Left renal pelvis (tissue), 4 donors: ENCODE measurements at regions not wholly inside any gene's neighbourhood (a gene's known extent, or its start where the extent isn't known, plus 50 kb on each side); places are given as distances from the start of the nearest gene placed in this dataset.
A peak's percentile ranks its signal among the peaks of the same experiment; 100 is the strongest.

Source experiments
- DNase-seq, 4 donors: peaks; one replicate each; pipeline ENCODE4 v3.0.0-alpha.2; 2013; ENCODE audit warnings: low read depth in 4 of 4, low spot score in 3 of 4

DNA sequence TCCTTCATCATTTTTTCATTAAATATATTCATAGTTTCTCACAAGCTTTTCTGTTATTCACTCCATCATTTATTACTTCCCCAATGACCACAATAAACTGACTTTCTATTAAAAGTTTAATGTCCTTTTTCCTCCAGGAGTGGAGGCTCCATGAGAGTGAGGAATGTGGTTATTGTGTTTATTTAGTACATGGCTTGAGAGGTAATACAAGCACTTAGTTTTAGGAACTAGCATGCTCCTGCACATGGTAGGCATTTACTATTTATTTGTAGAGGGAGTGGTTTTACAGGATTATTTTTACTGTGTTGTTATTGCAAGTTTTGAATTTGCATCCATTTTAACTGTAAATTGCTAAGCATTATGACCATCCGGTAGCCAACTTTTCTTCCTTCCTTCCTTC, 412.9 kb upstream of the SUCLG2 start:
- no peak for DNase-seq

DNA sequence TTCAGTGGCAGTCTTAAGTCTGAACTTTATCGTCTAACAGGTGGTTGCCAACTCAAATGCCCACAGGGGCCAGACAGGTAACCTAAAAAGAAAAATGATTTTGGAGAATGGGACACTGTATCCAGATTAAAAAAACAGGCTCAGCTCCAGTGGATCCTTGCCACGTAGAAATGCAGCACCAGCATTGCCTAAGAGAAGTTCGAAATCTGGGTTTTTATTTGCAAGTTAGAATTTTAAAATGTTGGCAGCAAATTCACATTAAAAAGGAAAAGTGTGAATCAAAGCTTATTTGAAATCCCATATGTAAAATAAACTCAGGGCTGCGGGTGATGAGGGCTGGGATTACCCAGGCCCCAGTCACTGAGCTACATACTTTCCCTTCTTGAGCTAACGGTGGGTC, 408.5 kb upstream of the SUCLG2 start:
- DNase-seq = no peak

DNA sequence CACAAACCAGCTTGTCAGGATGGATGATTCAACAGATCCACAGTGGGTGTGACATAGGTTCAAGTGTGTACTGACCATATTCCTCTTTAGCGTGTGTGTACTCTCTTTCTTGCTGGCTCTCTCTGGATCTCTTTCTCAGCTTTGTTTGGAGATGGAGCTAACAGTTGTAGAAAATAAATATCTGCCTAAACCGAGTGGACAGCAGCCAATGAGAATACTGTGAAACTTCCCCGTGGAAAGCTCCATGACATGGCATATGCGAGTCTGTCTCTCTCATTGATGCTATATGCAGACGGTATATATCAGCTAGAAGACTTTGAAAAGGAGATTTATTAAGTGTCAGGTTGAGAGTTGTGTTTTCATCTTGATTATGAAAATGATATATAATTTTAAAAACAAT, 406.5 kb upstream of the SUCLG2 start:
- no peak for DNase-seq

DNA sequence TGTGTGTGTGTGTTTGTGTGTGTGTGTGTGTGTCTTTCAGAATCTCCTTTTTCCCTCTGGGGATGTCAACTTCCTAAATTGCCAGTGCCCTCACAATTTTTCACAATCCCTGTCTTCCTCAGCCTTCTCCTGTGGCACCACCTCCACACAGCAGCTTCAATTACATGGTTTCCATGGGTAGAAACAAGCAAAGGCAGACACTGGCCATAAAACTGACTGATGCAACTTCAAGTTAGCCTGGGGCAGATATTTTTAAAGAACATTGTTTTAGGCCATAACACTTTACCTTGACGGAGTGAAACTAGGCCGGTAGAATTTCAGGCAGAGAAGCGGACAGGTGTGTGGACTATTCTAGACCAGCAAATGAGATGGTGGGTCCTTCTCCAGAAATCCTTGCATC, 405.8 kb upstream of the SUCLG2 start:
- DNase-seq = peak in 1 of 4 donors; percentile 29

DNA sequence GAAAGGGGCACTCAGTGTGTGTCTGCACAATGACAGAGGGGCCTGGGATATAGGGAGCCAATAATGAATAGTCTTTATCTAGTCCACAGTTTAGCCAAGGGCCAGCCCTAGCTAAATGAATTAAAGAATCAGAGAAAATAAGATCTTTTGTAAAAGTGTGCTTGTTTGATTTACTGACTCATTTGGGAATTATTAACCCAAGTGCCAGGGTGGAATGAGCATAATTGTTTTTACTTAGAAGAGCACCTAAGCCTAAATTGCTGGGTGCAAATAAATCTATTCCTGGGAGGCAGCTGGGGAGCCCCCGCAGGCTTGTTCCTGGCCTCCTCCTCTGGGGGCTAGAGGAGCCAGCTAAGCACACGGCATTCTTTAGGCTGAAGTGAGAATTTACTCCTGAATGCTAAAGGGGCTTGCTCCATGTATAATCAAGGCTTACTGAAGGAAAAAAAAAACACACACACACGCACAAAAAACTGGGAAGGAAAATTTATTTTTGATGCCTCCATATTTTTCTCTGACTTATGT, 405.3 kb upstream of the SUCLG2 start:
- DNase-seq = no peak

DNA sequence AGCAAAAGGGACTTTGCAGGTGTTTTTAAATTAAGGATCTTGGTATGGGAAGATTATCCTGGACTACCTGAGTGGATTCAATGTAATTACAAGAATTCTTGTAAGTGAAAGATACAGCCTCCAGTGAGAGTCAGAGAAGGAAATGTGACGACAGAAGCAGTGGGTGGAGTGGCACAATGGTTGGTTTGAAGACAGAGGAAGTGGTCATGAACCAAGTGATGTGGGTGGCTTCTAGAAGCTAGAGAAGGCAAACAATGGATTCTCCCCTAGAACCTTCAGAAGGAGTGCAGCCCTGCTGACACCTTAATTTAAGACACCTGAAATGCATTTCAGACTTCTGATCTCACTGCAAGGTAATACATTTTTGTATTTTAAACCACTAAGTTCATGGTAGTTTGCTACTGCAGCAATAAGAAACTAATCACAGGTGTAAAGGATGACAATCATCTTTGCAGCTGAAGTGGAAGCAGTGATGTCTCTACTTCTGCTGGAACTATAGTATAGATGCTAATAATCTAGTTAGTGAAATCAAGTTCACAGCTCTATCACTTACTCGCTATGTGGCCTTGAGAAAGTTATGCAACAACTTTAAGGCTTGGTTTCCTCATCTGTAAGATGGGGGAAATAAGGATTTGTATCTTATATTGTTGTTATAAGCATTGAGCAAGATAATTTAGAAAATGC, 403.4 kb upstream of the SUCLG2 start:
- no peak for DNase-seq

DNA sequence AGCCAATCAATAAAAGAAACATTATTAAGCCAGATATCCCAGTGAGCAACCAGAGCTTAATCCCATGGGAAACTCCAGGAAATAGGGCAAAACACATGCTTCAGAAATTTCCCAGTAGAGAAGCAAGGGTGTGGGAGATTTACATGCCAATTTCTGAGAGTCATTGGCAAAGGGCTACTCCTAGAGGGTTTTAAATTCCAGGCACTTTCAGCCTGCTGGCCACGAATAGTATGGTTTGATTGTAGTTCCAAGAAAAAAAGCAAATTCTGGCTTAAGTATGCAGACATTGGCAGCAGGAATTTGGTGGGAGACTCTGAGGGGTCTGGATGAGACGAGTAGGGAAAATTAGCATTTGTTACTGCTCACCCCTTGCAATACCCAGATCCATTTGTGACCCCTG, 402.1 kb upstream of the SUCLG2 start:
- no peak for DNase-seq

DNA sequence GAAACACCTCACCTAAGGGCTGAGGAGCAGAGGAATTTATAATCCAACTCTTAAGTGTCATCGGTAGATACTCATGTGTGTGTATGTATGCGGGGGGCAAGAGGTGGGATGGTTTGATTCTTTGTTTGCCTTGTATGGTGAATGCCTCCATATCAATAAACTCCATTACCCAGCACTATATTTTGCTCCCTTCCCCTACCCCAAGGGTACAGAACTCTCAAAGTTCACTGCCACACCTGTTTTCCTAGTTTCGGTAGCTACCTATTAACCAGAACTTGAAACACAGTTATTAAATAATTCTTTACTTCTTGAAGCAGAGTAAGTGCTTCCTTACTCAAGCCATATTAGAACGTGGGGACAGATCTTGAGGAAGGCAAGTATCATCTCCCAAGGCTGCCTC, 400.8 kb upstream of the SUCLG2 start:
- no peak for DNase-seq

DNA sequence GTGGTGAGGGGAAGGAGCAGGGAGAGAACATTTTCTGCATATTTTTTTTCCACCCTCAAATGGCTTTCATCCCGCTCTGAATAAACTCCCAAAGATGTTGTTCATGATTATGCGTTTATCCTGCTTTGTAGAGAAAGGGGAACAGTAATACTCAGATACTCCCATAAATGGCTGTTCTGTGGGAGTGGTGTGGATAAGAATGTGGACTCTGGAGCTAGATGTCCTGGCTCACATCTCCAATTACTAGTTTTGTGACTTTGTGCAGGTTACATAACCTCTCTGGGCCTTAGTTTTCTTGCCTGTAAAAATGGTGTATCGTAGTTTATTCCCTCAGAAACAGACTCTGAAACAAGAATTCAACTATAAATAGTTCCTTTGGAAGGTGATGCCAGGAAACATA, 395.4 kb upstream of the SUCLG2 start:
- DNase-seq = no peak

DNA sequence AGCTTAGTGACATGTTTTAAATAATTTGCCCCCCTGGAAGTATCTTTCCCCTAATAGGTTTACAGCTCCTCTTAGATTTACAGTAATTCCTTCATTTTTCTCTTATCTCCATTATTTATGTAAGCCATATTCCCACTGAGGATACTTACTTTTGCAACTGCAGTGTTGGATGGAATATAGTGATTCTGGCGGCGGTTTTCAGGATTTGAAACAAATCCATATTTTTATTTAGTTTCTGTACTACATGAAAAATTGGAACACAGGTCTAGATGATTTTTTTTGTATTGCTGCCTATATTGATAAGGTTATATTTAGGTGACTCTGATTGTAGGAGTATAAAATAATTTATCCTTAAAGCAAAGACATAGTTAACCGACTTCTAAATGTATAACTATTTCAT, 391.6 kb upstream of the SUCLG2 start:
- DNase-seq = no peak

DNA sequence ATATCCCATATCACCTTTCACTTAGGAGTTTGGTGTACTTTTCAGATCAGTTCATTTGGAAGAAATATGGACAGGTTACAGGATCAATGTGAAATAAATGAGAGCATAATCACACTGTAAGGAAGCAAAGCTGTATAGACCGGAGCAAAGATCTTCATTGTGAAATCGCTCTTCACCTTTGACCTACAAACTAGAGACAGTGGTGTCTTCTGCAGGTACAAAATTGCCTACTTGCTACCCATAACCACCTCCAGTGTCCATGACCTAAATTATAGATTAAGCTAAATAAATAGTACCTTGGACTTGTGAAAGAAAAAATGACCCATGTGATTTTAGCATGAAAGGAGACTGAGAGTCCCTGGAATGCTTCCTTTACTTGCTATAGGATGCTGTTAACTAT, 379.5 kb upstream of the SUCLG2 start:
- DNase-seq = no peak

DNA sequence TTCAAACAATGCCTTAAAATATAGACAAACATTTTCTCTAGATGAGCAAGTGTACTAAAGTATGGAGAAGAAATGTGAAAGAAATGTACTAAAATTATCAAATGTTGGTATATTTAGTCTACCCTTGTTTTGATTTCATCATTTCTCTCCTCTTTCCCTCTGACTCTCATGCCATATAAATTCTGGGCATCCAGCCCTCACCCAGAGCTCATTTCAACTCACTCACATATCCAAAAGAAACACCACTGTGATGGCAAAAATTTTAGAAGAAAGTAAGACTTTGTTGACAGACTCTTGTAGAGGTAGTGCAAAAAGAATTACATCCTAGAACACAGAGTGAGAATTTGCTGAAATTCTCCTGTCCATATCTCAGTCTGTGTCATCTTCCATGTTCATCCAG, 377.8 kb upstream of the SUCLG2 start:
- no peak for DNase-seq

DNA sequence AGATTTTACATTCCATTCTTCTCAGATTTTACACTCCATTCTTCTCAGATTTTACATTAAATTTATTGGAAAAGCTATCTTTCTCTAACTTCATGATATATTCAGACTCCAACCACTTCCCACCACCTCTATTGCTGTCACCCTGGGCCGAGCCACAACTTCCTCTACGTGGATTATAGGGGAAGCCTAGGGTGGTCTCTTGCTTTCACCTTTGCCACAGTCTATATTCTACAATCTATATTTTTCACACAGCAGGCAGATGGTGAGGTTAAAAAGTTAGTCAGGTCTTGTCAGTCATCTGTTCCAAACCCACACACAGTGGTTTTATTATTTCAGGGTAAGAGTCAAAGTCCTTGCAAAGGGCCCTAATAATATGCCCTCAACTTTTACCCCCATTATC, 370.8 kb upstream of the SUCLG2 start:
- no peak for DNase-seq

DNA sequence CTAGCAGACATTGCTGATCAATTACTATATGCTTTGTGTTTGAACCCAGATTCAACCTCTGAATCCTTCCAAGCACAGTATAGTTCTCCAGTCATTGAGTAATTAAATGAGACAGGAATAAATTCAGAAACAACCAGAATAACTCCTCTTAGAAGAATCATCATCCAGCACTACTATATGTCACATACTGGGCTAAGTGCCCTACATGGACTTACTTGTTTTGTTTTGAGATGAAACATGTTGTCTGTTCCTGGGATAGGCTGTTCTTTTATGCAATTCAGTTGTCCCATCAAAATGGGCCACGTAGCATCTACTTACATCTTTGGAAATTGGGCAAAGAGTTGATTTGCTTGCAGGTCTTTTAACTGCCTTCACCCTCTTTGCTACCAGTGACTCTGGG, 365.5 kb upstream of the SUCLG2 start:
- no peak for DNase-seq

DNA sequence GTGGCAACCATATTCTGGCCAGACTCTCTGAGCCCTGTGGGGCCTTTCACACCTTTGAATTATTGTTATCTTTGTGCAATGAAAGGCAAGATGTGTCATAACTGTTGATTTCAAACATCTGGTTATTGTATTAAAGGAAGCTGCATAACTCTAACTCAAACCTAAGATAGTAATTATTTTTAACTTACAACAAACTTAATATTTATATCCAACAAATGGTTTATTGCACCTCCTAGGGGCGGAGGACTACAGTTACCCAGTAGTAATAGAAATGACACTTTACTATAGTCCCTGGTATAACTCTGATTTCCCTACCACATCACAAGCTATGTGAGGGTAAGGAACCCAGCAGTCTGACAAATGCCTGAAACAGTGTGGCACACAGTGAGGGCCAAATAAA, 363.9 kb upstream of the SUCLG2 start:
- no peak for DNase-seq

DNA sequence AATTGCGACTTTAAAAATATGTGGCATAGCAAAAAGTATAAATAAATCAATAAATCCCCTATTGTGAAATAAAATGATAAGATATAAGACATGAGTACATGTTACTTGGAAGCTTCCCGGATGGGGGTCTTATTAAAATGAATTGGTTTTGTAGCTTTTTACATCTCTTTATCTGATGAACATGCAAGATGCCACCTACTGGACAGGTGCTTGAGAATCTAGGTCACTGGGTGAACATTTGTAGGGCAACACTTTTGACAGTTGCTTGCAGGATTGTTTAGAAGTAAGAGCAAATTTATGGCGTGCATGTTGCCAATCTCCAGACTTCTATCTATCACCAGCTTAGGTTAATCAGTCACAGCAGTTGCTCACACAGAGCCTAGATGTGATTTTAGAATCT, 362.7 kb upstream of the SUCLG2 start:
- DNase-seq = no peak

DNA sequence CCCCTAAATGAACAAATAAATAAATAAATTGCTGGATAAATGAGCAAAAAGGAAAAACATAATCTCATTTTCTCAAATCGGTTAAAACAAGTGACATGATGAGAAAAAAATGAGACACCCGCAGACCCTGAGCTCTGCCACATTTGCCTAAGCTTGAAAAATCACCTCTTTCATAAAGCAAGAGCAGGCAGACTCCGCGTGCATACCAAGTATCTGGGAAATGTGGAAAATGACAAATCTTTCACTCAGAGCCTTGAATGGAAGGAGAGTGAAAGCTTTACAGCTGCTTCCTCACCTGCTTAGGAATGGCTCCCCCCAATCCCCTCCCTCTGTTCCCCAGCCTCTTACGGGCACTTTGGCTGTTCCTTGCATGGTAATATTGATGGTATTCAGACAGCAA, 355.5 kb upstream of the SUCLG2 start:
- no peak for DNase-seq

DNA sequence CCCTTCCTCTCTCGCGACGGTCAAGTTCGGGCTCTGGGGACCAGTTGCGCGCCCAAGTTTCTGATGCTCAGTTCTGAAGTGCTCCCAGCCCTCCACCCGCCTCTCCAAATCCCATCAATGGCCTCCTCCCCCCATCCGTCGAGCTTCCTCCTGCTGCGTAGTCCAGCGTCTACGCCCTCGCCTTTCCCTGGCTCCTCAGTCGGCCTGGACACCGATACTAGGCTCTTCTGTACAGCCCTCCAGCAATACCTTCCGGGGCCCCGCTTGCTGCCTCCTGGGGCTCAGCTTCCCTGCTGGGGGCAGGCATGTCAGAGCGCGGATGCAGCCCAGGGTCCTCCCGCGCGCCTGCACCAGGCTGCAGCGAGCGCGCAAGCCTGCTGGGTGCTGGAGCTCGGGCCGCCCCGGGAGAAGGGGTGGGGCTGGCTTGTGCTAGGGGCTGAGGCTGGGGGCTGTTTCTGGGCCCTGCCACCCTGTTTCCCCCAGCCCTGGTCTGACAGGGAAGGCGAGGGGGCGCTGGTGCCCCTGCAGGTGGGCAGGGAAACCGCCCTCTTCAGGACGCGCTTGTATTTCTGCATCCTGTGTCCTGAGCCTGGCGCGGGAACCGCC, 353.3 kb upstream of the SUCLG2 start:
- DNase-seq = peak in 3 of 4 donors; percentile 2 to 8 (median 7)

DNA sequence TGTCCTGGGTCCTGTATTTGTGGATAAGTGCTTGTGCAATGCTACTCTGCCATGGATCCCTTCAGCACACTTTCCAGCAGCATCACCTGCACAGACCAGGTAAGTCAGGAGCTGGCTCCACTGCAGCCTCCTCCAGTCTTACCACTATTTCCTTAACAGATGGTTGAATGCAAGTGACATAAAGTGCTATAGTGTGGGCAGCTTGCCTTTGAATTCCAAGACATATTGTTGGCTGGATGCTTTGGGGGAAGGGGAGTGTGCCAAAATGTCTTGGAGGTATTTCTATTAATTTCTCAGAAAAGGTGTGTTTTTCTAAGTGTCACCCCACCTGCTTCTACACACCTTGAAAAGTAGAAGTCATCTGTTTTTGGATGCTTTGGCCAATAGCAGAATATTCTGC, 352.2 kb upstream of the SUCLG2 start:
- no peak for DNase-seq

DNA sequence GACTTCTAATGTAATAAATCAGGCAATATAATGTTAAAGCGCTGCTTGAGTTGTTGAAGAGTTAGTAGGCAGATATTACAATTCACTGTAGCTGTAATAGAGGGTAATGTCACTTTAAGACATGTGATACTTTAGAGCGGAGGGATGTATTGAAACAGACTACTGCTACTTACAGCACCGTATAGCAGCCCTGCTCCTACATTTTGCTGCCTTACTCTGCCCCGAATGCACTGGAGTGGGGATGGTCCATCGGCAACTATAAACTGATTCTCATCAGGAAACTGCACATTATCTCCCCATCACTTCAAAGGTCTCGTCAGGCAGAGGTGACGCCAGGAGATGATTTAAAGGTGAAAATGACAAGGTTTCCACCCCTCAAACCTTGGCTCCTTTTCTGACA, 349.7 kb upstream of the SUCLG2 start:
- no peak for DNase-seq

DNA sequence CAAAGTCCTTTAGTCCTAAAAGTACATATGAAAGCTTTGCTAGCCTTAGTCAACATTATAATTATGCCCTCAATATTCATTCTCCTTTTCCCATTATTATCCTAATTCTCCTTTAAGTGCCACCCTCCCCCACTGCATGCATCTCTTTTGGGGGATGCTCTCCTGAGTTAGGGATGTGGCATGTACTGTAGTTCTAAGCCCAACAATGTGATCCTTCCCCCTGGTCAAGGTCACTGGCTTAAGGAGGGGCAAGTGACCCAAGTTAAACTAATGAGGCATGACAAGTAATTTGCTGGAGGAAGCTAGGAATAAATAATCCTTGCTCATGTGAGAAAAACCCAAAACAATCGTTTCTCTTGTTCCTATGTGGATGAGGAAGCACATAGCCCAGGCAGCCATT, 343.9 kb upstream of the SUCLG2 start:
- peak in 2 of 4 donors; percentile 2 to 12 for DNase-seq

DNA sequence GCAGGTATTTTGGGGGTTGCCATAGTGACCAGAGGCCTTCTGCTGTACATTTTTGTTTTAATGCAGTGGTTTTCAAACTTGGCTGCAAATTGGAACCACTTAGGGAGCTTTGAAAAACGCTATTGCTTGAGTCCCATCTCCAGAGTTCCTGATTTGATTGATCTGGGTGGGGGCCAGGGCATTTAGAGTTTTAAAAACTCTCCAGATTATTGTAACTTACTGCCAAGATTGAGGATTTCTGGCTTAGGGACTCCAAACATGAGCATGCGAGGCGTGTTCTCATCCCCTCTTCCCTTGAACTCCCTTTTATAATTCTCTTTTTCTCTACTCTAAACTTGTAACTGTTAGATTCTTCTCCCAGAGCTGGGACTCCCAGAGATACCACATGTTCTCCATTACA, 340.8 kb upstream of the SUCLG2 start:
- DNase-seq = no peak

DNA sequence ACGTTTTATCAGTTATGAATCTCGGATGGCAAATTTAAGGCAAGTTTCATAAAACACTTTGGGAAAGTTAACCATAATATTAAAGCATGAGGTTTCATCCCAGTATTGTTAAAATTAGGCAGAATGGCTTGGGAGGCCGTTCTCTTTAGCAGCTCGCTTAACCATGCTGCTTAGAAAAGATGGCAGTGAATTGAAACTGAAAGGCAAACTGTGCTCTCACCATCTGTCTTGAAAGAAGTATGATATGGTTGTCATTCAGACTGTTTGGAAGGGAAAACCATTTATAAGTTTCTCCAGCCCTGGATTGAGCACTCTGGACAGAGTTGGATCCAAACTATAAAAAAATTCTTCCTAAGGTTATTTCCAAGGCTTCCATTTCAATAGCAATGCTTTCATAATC, 332.3 kb upstream of the SUCLG2 start:
- DNase-seq = no peak
